Panc1 (cell line): ENCODE measurements at regions not wholly inside any gene's neighbourhood (a gene's known extent, or its start where the extent isn't known, plus 50 kb on each side); places are given as distances from the start of the nearest gene placed in this dataset.

ENCODE experiments used
- ATAC-seq: fragments of 200-7000 bp; cut with Tn5 transposase; 2 replicates; pipeline ENCODE4 v1.9.1; 2020; ENCODE audit warnings: mild to moderate bottlenecking, moderate library complexity
- BruUV-seq: library from RNA; stranded (reverse); fragments of 400-500 nt; replicated peaks from 2 replicates; lab custom pipeline; 2021; lab: Mats Ljungman, UMichigan
- CTCF ChIA-PET: fragments of 300-600 bp; sonication (Branson Sonifier 250); formaldehyde crosslinking; loops from one replicate; lab custom pipeline; 2022; ENCODE audit warnings: antibody characterized with exemption; lab: Charles Lee
- POLR2A ChIA-PET: fragments of 300-600 bp; sonication (Branson Sonifier 250); formaldehyde crosslinking; loops from one replicate; lab custom pipeline; 2022; ENCODE audit warnings: antibody characterized with exemption; lab: Charles Lee
- DNase-seq: peaks from one replicate; pipeline ENCODE4 v3.0.0-alpha.2; 2010; ENCODE audit warnings: low read depth, low spot score
- H3K27ac ChIP-seq: 2 replicates; pipeline ENCODE4 v1.5.1; 2011; ENCODE audit warnings: mild to moderate bottlenecking, low read length, inconsistent platforms
- H3K27me3 ChIP-seq: fragments of 200-500 bp; sonication (Bioruptor generic); 2 replicates; pipeline ENCODE4 v1.6.0; 2014; ENCODE audit warnings: low read length, inconsistent platforms; ENCODE audit not compliant: control insufficient read depth, insufficient read depth
- H3K36me3 ChIP-seq: fragments of 200-500 bp; sonication (Bioruptor generic); 2 replicates; pipeline ENCODE4 v1.5.1; 2014; ENCODE audit warnings: inconsistent platforms, mild to moderate bottlenecking, low read length, moderate library complexity; ENCODE audit not compliant: control insufficient read depth, insufficient read depth
- H3K4me1 ChIP-seq: 2 replicates; pipeline ENCODE4 v1.5.1; 2011; ENCODE audit warnings: inconsistent platforms, mild to moderate bottlenecking, low read length, moderate library complexity; ENCODE audit not compliant: control insufficient read depth, insufficient read depth
- H3K4me3 ChIP-seq, 2 experiments: 2 replicates each; pipeline ENCODE4 v1.5.1; 2011 to 2012; ENCODE audit warnings: low read depth in 2 of 2, low read length in 2 of 2, mild to moderate bottlenecking in 2 of 2, inconsistent platforms in 1 of 2, moderate library complexity in 1 of 2
- H3K9me3 ChIP-seq: fragments of 200-500 bp; sonication (Bioruptor generic); 2 replicates; pipeline ENCODE4 v1.5.1; 2014; ENCODE audit warnings: low read depth, mild to moderate bottlenecking, inconsistent platforms, low read length, moderate library complexity; ENCODE audit not compliant: control insufficient read depth, insufficient read depth
- POLR2AphosphoS5 ChIP-seq: IDR thresholded peaks from 2 replicates; pipeline ENCODE4 v1.6.1; 2012; ENCODE audit warnings: mild to moderate bottlenecking, low read depth, low read length, moderate library complexity
- SIN3A ChIP-seq: IDR thresholded peaks from 2 replicates; pipeline ENCODE4 v1.6.1; 2012; ENCODE audit warnings: low read depth, mild to moderate bottlenecking, low read length, moderate library complexity, borderline replicate concordance; ENCODE audit not compliant: insufficient read depth
- TCF7L2 ChIP-seq: IDR thresholded peaks from 2 replicates; pipeline ENCODE4 v1.6.1; 2011; ENCODE audit warnings: mild to moderate bottlenecking, low read depth, low read length, inconsistent platforms
- in situ Hi-C: cut with HindIII; loops from 2 replicates; pipeline ENCODE4 v1.10.0; 2016; ENCODE audit warnings: low sequenced_read_pairs, low pct_unique_long_range_greater_than_20kb
- intact Hi-C: fragments of 100-400 bp; cut with micrococcal nuclease; formaldehyde crosslinking; loops from one replicate; pipeline ENCODE4 v1.10.0; 2022; ENCODE audit not compliant: unreplicated experiment
- TF ChIP-seq, protein P1 (sequence below): fragments of 450-650 bp; IDR thresholded peaks from 2 replicates; pipeline ENCODE4 v1.5.1; 2017; ENCODE audit warnings: mild to moderate bottlenecking
- TF ChIP-seq, protein P2 (sequence below), 2 experiments: IDR thresholded peaks; 2 replicates each; pipeline ENCODE4 v1.6.1; 2011 to 2012; ENCODE audit warnings: low read depth in 2 of 2, control low read depth in 1 of 2, low read length in 1 of 2, mild to moderate bottlenecking in 1 of 2, moderate library complexity in 1 of 2; ENCODE audit not compliant: insufficient read depth in 1 of 2

DNA sequence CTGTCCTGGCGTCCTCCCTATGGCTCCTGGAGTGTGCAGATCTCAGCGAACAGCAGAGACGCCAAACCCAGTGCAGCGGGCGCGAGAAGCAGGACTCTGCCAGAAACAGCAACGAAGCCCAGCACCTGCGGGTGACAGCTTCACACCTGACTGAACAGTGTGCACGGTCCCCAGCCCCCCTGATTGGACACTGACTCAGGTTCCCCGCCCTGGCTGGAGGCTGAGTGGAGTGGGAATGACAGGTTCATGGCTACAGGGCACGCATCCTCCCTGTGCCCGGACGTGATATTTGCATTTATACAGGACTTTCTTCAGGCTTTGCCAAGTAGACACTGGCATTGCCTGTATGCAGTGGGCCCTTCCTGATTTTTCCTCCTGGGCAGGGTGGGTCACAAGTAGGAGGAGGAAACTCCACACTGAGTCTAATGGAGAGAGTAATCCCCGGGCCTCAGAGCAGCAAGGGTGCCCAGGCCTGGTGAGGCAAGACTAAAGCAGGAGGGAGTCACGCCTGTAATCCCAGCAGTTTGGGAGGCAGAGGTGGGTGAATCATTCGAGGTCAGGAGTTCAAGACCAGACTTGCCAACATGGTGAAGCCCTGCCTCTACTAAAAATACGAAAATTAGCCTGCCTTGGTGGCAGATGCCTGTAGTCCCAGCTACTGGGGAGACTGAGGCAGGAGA lies 71.6 kb downstream of the ASCL4 start:
- in situ Hi-C loops: no loop called here
- intact Hi-C loops: no loop called here
- Histone ChIP-seq H3K9me3 (no peaks in the 10 kb centered on the region), H3K36me3 (no peaks in the 10 kb centered on the region), H3K27ac (no peak overlapping the region), H3K27me3 (no peaks in the 10 kb centered on the region; the same call in 1 of the 2 replicates), H3K4me1 (no peaks in the 10 kb centered on the region), H3K4me3 (no peak overlapping the region)
- TF ChIP-seq, protein P1, sequence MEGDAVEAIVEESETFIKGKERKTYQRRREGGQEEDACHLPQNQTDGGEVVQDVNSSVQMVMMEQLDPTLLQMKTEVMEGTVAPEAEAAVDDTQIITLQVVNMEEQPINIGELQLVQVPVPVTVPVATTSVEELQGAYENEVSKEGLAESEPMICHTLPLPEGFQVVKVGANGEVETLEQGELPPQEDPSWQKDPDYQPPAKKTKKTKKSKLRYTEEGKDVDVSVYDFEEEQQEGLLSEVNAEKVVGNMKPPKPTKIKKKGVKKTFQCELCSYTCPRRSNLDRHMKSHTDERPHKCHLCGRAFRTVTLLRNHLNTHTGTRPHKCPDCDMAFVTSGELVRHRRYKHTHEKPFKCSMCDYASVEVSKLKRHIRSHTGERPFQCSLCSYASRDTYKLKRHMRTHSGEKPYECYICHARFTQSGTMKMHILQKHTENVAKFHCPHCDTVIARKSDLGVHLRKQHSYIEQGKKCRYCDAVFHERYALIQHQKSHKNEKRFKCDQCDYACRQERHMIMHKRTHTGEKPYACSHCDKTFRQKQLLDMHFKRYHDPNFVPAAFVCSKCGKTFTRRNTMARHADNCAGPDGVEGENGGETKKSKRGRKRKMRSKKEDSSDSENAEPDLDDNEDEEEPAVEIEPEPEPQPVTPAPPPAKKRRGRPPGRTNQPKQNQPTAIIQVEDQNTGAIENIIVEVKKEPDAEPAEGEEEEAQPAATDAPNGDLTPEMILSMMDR: no peak
- TF ChIP-seq, protein P2, sequence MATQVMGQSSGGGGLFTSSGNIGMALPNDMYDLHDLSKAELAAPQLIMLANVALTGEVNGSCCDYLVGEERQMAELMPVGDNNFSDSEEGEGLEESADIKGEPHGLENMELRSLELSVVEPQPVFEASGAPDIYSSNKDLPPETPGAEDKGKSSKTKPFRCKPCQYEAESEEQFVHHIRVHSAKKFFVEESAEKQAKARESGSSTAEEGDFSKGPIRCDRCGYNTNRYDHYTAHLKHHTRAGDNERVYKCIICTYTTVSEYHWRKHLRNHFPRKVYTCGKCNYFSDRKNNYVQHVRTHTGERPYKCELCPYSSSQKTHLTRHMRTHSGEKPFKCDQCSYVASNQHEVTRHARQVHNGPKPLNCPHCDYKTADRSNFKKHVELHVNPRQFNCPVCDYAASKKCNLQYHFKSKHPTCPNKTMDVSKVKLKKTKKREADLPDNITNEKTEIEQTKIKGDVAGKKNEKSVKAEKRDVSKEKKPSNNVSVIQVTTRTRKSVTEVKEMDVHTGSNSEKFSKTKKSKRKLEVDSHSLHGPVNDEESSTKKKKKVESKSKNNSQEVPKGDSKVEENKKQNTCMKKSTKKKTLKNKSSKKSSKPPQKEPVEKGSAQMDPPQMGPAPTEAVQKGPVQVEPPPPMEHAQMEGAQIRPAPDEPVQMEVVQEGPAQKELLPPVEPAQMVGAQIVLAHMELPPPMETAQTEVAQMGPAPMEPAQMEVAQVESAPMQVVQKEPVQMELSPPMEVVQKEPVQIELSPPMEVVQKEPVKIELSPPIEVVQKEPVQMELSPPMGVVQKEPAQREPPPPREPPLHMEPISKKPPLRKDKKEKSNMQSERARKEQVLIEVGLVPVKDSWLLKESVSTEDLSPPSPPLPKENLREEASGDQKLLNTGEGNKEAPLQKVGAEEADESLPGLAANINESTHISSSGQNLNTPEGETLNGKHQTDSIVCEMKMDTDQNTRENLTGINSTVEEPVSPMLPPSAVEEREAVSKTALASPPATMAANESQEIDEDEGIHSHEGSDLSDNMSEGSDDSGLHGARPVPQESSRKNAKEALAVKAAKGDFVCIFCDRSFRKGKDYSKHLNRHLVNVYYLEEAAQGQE (IDR thresholded peaks at IDR 0.05; ENCODE audit: insufficient read depth in 1 of 2, low read depth in 2 of 2, low read length in 1 of 2): no peak
- TF ChIP-seq SIN3A (no peak), POLR2AphosphoS5 (no peak), TCF7L2 (no peak)
- POLR2A ChIA-PET: no interaction called here
- ATAC-seq (no peak), DNase-seq (no peak)
- BruUV-seq: no TSS peak
- CTCF ChIA-PET: no interaction called here

DNA sequence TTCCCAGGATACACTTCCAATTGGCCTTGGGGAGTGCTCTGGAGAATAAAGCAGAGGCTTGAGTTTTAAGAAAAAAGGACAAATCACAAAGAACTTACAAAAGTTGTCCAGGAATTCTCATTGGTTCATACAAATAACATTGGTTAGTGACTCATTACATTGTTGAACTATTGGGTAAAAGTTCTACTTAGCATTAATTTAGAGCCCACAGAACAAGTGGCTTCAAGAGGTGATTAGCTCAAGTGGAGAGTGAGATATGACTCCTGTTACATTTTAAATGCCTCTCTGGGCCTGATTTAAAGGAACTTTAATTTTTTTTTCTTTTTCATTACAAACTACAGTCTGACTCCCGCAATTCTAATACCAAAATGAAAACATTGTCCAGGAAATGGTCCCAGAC lies 72.9 kb downstream of the ASCL4 start:
- no TSS peak for BruUV-seq

More for the DNA sequence above, 72.9 kb downstream of the ASCL4 start:
- no peaks in the 10 kb centered on the region for H3K36me3 ChIP-seq
- intact Hi-C loops: no loop called here
- H3K9me3 ChIP-seq: no peaks in the 10 kb centered on the region
- no peaks in the 10 kb centered on the region for H3K4me1 ChIP-seq
- no peak overlapping the region for H3K27ac ChIP-seq
- in situ Hi-C loops: no loop called here
- ChIA-PET CTCF (no interaction called here), POLR2A (no interaction called here)
- ATAC-seq (no peak), DNase-seq (no peak)
- no peak for TF ChIP-seq POLR2AphosphoS5
- TF ChIP-seq, protein P1: no peak
- no peak for TF ChIP-seq SIN3A
- TF ChIP-seq, protein P2 (IDR thresholded peaks at IDR 0.05; ENCODE audit: insufficient read depth in 1 of 2, low read depth in 2 of 2, low read length in 1 of 2): no peak
- TF ChIP-seq TCF7L2: no peak
- no peak overlapping the region for H3K4me3 ChIP-seq
- no peaks in the 10 kb centered on the region; the same call in 1 of the 2 replicates for H3K27me3 ChIP-seq
